ENCODE measurements at regions not wholly inside any gene's neighbourhood (a gene's known extent, or its start where the extent isn't known, plus 50 kb on each side); places are given as distances from the start of the nearest gene placed in this dataset.

- TF ChIP-seq EZH2phosphoT487 (IDR thresholded peaks at IDR 0.05; ENCODE audit: borderline replicate concordance, low read length) (no peak), CTCF (conservative IDR thresholded peaks at IDR 0.05; ENCODE audit: low read depth, low read length) (no peak)
Observed at GRCh38 chr14:25394791-25395391, 344.9 kb upstream of the STXBP6 start.

Measured in PC-3 (cell line).